Lower leg skin (tissue), 4 donors: ENCODE measurements at regions not wholly inside any gene's neighbourhood (a gene's known extent, or its start where the extent isn't known, plus 50 kb on each side); places are given as distances from the start of the nearest gene placed in this dataset.

ENCODE experiments used
- DNase-seq, 2 donors: peaks; one replicate each; pipeline ENCODE4 v3.0.0-alpha.2; 2019; ENCODE audit warnings: low spot score in 2 of 2
- H3K4me3 ChIP-seq: fragments of 200-600 bp; sonication (generic); 2 replicates; pipeline ENCODE4 v1.5.1; 2017; ENCODE audit warnings: mild to moderate bottlenecking, low read depth; ENCODE audit not compliant: poor library complexity, severe bottlenecking
- CTCF ChIP-seq, 3 donors: fragments of 450-650 bp; IDR thresholded peaks; one replicate each; pipeline ENCODE4 v1.5.1; 2016; ENCODE audit warnings: antibody characterized with exemption in 3 of 3, mild to moderate bottlenecking in 3 of 3, moderate library complexity in 2 of 3
- POLR2A ChIP-seq, 2 donors: fragments of 450-650 bp; IDR thresholded peaks; one replicate each; pipeline ENCODE4 v1.6.1; 2016 to 2017; ENCODE audit warnings: antibody characterized with exemption in 2 of 2, mild to moderate bottlenecking in 1 of 2, moderate library complexity in 1 of 2
- WGBS, 2 donors: methylation state at CpG; one replicate each; pipeline ENCODE4 v1.1.5; 2018; 5-methylcytosine and 5-hydroxymethylcytosine counted together
- intact Hi-C: fragments of 100-400 bp; cut with DNase I; formaldehyde crosslinking; loops from one replicate; pipeline ENCODE4 v1.15.0; 2023; ENCODE audit warnings: low total_unique reads

- no peak for DNase-seq
- TF ChIP-seq POLR2A (IDR thresholded peaks at IDR 0.05) = no peak
- intact Hi-C loops = no loop called here
- H3K4me3 ChIP-seq = no peak overlapping the region
These were observed 300.6 kb upstream of the TFPI start for GRCh38 chr2:187854801-187855200.

GRCh38 chr2:187855689-187856088 lies 301.5 kb upstream of the TFPI start:
- H3K4me3 ChIP-seq = no peak overlapping the region
- TF ChIP-seq CTCF (IDR thresholded peaks at IDR 0.05) (no peak), POLR2A (IDR thresholded peaks at IDR 0.05) (no peak)
- 70 to 79% methylated on average over 5 of the region's 5 CpGs for whole genome bisulfite sequencing, 2 donors
- intact Hi-C loops = no loop called here
- DNase-seq = no peak

GRCh38 chr2:187857826-187858225 lies 303.6 kb upstream of the TFPI start:
- 87 to 98% methylated on average over 1 of the region's 1 CpG for WGBS, 2 donors
- intact Hi-C loops = no loop called here
- TF ChIP-seq POLR2A (IDR thresholded peaks at IDR 0.05) = no peak
- TF ChIP-seq CTCF (IDR thresholded peaks at IDR 0.05) = no peak
- H3K4me3 ChIP-seq = no peak overlapping the region
- no peak for DNase-seq

GRCh38 chr2:187862715-187863114 lies 308.5 kb upstream of the TFPI start:
- 43 to 46% methylated on average over 3 of the region's 3 CpGs for WGBS, 2 donors
- no peak overlapping the region for H3K4me3 ChIP-seq
- DNase-seq = no peak
- intact Hi-C loops = no loop called here
- TF ChIP-seq CTCF (IDR thresholded peaks at IDR 0.05) (no peak), POLR2A (IDR thresholded peaks at IDR 0.05) (no peak)

- intact Hi-C loops = no loop called here
- WGBS, 2 donors = 69 to 75% methylated on average over 4 of the region's 4 CpGs
- H3K4me3 ChIP-seq = no peak overlapping the region
- TF ChIP-seq CTCF (IDR thresholded peaks at IDR 0.05) (no peak), POLR2A (IDR thresholded peaks at IDR 0.05) (no peak)
- DNase-seq = no peak
These were observed 310.8 kb upstream of the TFPI start for GRCh38 chr2:187865025-187865424.

GRCh38 chr2:187867165-187867564 lies 312.9 kb upstream of the TFPI start:
- intact Hi-C loops = no loop called here
- no peak overlapping the region for H3K4me3 ChIP-seq
- no peak for DNase-seq
- 90 to 92% methylated on average over 6 to 8 of the region's 8 CpGs for WGBS, 2 donors
- TF ChIP-seq POLR2A (IDR thresholded peaks at IDR 0.05) (no peak), CTCF (IDR thresholded peaks at IDR 0.05) (no peak)
